CD4-positive, alpha-beta memory T cell (primary cell): ENCODE measurements at regions not wholly inside any gene's neighbourhood (a gene's known extent, or its start where the extent isn't known, plus 50 kb on each side); places are given as distances from the start of the nearest gene placed in this dataset.

Experiments
- CTCF ChIA-PET: fragments of 350-600 bp; sonication (Branson Sonifier 250); formaldehyde crosslinking; loops from one replicate; lab custom pipeline; 2021; ENCODE audit warnings: inconsistent platforms; ENCODE audit not compliant: partially characterized antibody; lab: Charles Lee
- POLR2A ChIA-PET: fragments of 350-600 bp; sonication (Branson Sonifier 250); formaldehyde crosslinking; loops from one replicate; lab custom pipeline; 2021; ENCODE audit not compliant: partially characterized antibody; lab: Charles Lee
- DNase-seq, 5 donors: peaks; one replicate each; pipeline versions ENCODE4 v3.0.0 to v3.0.0-alpha.2; 2020 to 2022; ENCODE audit warnings: mixed read lengths in 1 of 5
- H3K27ac ChIP-seq: one replicate; pipeline ENCODE4 v1.7.0; 2013; ENCODE audit warnings: low read depth, low read length
- H3K27me3 ChIP-seq: 2 replicates; pipeline ENCODE4 v1.7.0; 2013; ENCODE audit warnings: mild to moderate bottlenecking, low read length, moderate library complexity; ENCODE audit not compliant: insufficient read depth
- H3K36me3 ChIP-seq: 2 replicates; pipeline ENCODE4 v1.7.0; 2013; ENCODE audit warnings: mild to moderate bottlenecking, low read length, moderate library complexity; ENCODE audit not compliant: insufficient read depth
- H3K4me1 ChIP-seq: 2 replicates; pipeline ENCODE4 v1.7.0; 2013; ENCODE audit warnings: mild to moderate bottlenecking, low read length, moderate library complexity; ENCODE audit not compliant: insufficient read depth
- H3K4me3 ChIP-seq, 2 donors: one replicate each; pipeline ENCODE4 v1.7.0; 2013; ENCODE audit warnings: low read length in 2 of 2, mild to moderate bottlenecking in 1 of 2
- H3K9me3 ChIP-seq, 2 donors: one replicate each; pipeline ENCODE4 v1.7.0; 2013; ENCODE audit warnings: low read length in 2 of 2, control low read depth in 1 of 2; ENCODE audit not compliant: control insufficient read depth in 1 of 2
- H3K27ac Mint-ChIP-seq, 7 donors: one replicate each; pipeline ENCODE4 v1.8.0; 2020 to 2021; ENCODE audit warnings: mixed read lengths in 7 of 7, mild to moderate bottlenecking in 6 of 7, inconsistent platforms in 3 of 7, moderate library complexity in 3 of 7
- H3K27me3 Mint-ChIP-seq, 2 donors: one replicate each; pipeline ENCODE4 v1.8.0; 2020 to 2021; ENCODE audit warnings: mixed read lengths in 2 of 2
- H3K36me3 Mint-ChIP-seq, 2 donors: one replicate each; pipeline ENCODE4 v1.8.0; 2020 to 2021; ENCODE audit warnings: mixed read lengths in 2 of 2, inconsistent platforms in 1 of 2, mild to moderate bottlenecking in 1 of 2
- H3K4me1 Mint-ChIP-seq, 4 donors: one replicate each; pipeline ENCODE4 v1.8.0; 2020 to 2021; ENCODE audit warnings: mixed read lengths in 4 of 4, mild to moderate bottlenecking in 1 of 4
- H3K4me3 Mint-ChIP-seq, 8 donors: one replicate each; pipeline ENCODE4 v1.8.0; 2020 to 2021; ENCODE audit warnings: mixed read lengths in 8 of 8, mild to moderate bottlenecking in 7 of 8, moderate library complexity in 6 of 8, inconsistent platforms in 3 of 8
- H3K9me3 Mint-ChIP-seq, 8 donors: one replicate each; pipeline ENCODE4 v1.8.0; 2020 to 2021; ENCODE audit warnings: mixed read lengths in 8 of 8, mild to moderate bottlenecking in 5 of 8, inconsistent platforms in 3 of 8, moderate library complexity in 1 of 8
- intact Hi-C: fragments of 100-400 bp; cut with micrococcal nuclease; formaldehyde crosslinking; loops from one replicate; pipeline ENCODE4 v1.15.1; 2023

- DNase-seq, result no peak
- no peaks in the 10 kb centered on the region for H3K36me3 ChIP-seq
- Mint-ChIP-seq H3K4me3 (no peak overlapping the region), H3K27me3 (no peaks in the 10 kb centered on the region), H3K36me3 (no peaks in the 10 kb centered on the region), H3K27ac (no peak overlapping the region), H3K4me1 (no peaks in the 10 kb centered on the region), H3K9me3 (peaks cover 0 to 4% (median 0%) of the 10 kb centered on the region in 8 donors)
- H3K9me3 ChIP-seq, result no peaks in the 10 kb centered on the region
- H3K27me3 ChIP-seq, result no peaks in the 10 kb centered on the region
- no peak overlapping the region for H3K4me3 ChIP-seq
- intact Hi-C loops, result loop anchor here (10.0 kb wide), 1 partner anchor 52 kb away; no protein-coding TSS in a partner anchor
- POLR2A ChIA-PET, result interaction anchor here (0.9 kb wide), 1 partner anchor 23 kb away, joined by 3 read pairs; no protein-coding TSS in a partner anchor
- CTCF ChIA-PET, result no interaction called here
- no peak overlapping the region for H3K27ac ChIP-seq
- H3K4me1 ChIP-seq, result no peaks in the 10 kb centered on the region
Observed at GRCh38 chr9:89766991-89767390, 162.2 kb downstream of the GADD45G start.

- no peak overlapping the region for H3K4me3 ChIP-seq
- Mint-ChIP-seq H3K27me3 (no peaks in the 10 kb centered on the region), H3K4me3 (no peak overlapping the region), H3K27ac (no peak overlapping the region), H3K4me1 (no peaks in the 10 kb centered on the region), H3K9me3 (peaks cover 0 to 4% (median 0%) of the 10 kb centered on the region in 8 donors), H3K36me3 (no peaks in the 10 kb centered on the region)
- ChIA-PET POLR2A (no interaction called here), CTCF (no interaction called here)
- no peaks in the 10 kb centered on the region for H3K4me1 ChIP-seq
- no peak for DNase-seq
- intact Hi-C loops, result loop anchor here (10.0 kb wide), 1 partner anchor 53 kb away; no protein-coding TSS in a partner anchor
- H3K27ac ChIP-seq, result no peak overlapping the region
- H3K27me3 ChIP-seq, result no peaks in the 10 kb centered on the region
- H3K9me3 ChIP-seq, result no peaks in the 10 kb centered on the region
- no peaks in the 10 kb centered on the region for H3K36me3 ChIP-seq
Observed at GRCh38 chr9:89768051-89768450, 163.2 kb downstream of the GADD45G start.

GRCh38 chr9:89768650-89769071 is 163.8 kb downstream of the GADD45G start:
- Mint-ChIP-seq H3K27me3 (no peaks in the 10 kb centered on the region), H3K36me3 (no peaks in the 10 kb centered on the region), H3K4me1 (no peaks in the 10 kb centered on the region), H3K9me3 (peaks cover 0 to 4% (median 0%) of the 10 kb centered on the region in 8 donors), H3K27ac (no peak overlapping the region), H3K4me3 (no peak overlapping the region)
- Histone ChIP-seq H3K9me3 (no peaks in the 10 kb centered on the region), H3K4me1 (no peaks in the 10 kb centered on the region), H3K27ac (no peak overlapping the region), H3K4me3 (no peak overlapping the region), H3K27me3 (no peaks in the 10 kb centered on the region), H3K36me3 (no peaks in the 10 kb centered on the region)
- no peak for DNase-seq
- intact Hi-C loops, result loop anchor here (10.0 kb wide), 1 partner anchor 54 kb away; no protein-coding TSS in a partner anchor
- CTCF ChIA-PET, result no interaction called here
- POLR2A ChIA-PET, result no interaction called here

- Histone ChIP-seq H3K9me3 (no peaks in the 10 kb centered on the region), H3K4me1 (no peaks in the 10 kb centered on the region), H3K4me3 (no peak overlapping the region), H3K27me3 (no peaks in the 10 kb centered on the region), H3K27ac (no peak overlapping the region), H3K36me3 (no peaks in the 10 kb centered on the region)
- Mint-ChIP-seq H3K9me3 (peaks cover 0 to 2% (median 0%) of the 10 kb centered on the region in 8 donors), H3K27me3 (no peaks in the 10 kb centered on the region), H3K4me1 (no peaks in the 10 kb centered on the region), H3K27ac (peak overlapping the region in 1 of 7 donors; percentile 55), H3K4me3 (no peak overlapping the region), H3K36me3 (no peaks in the 10 kb centered on the region)
- no peak for DNase-seq
- CTCF ChIA-PET, result no interaction called here
- intact Hi-C loops, result no loop called here
- POLR2A ChIA-PET, result no interaction called here
Observed at GRCh38 chr9:89770531-89771174, 165.8 kb downstream of the GADD45G start.

GRCh38 chr9:89771205-89771604 is 166.4 kb downstream of the GADD45G start:
- no peaks in the 10 kb centered on the region for H3K36me3 ChIP-seq
- no peak overlapping the region for H3K27ac ChIP-seq
- no peaks in the 10 kb centered on the region for H3K27me3 ChIP-seq
- Mint-ChIP-seq H3K4me3 (no peak overlapping the region), H3K36me3 (no peaks in the 10 kb centered on the region), H3K27ac (peak overlapping the region in 2 of 7 donors; percentile 4 to 55), H3K9me3 (peaks cover 0 to 2% (median 0%) of the 10 kb centered on the region in 8 donors), H3K4me1 (no peaks in the 10 kb centered on the region), H3K27me3 (no peaks in the 10 kb centered on the region)
- no peaks in the 10 kb centered on the region for H3K4me1 ChIP-seq
- intact Hi-C loops, result no loop called here
- DNase-seq, result no peak
- H3K9me3 ChIP-seq, result no peaks in the 10 kb centered on the region
- CTCF ChIA-PET, result no interaction called here
- no peak overlapping the region for H3K4me3 ChIP-seq
- POLR2A ChIA-PET, result no interaction called here

GRCh38 chr9:89773170-89773569 is 168.4 kb downstream of the GADD45G start:
- Histone ChIP-seq H3K27me3 (no peaks in the 10 kb centered on the region), H3K4me1 (no peaks in the 10 kb centered on the region), H3K27ac (no peak overlapping the region), H3K36me3 (no peaks in the 10 kb centered on the region), H3K9me3 (no peaks in the 10 kb centered on the region), H3K4me3 (no peak overlapping the region)
- H3K4me3 Mint-ChIP-seq, result no peak overlapping the region
- ChIA-PET POLR2A (no interaction called here), CTCF (no interaction called here)
- H3K9me3 Mint-ChIP-seq, result peaks cover 0 to 1% (median 0%) of the 10 kb centered on the region in 8 donors
- no peak overlapping the region for H3K27ac Mint-ChIP-seq
- H3K4me1 Mint-ChIP-seq, result peaks cover 0 to 2% (median 0%) of the 10 kb centered on the region in 4 donors
- intact Hi-C loops, result no loop called here
- no peaks in the 10 kb centered on the region for H3K36me3 Mint-ChIP-seq
- no peak for DNase-seq
- H3K27me3 Mint-ChIP-seq, result peaks cover 0 to 1% of the 10 kb centered on the region in 2 donors

- no peaks in the 10 kb centered on the region for H3K9me3 Mint-ChIP-seq
- POLR2A ChIA-PET, result interaction anchor here (1.0 kb wide), 1 partner anchor 15 kb away, joined by 3 read pairs; no protein-coding TSS in a partner anchor
Observed at GRCh38 chr9:89774858-89775370, 170.1 kb downstream of the GADD45G start.

More at GRCh38 chr9:89774858-89775370, 170.1 kb downstream of the GADD45G start:
- no peak overlapping the region for H3K27ac ChIP-seq
- H3K9me3 ChIP-seq, result no peaks in the 10 kb centered on the region
- no peaks in the 10 kb centered on the region for H3K27me3 ChIP-seq
- H3K4me3 ChIP-seq, result no peak overlapping the region
- Mint-ChIP-seq H3K27ac (no peak overlapping the region), H3K4me3 (no peak overlapping the region), H3K4me1 (peaks cover 0 to 2% (median 0%) of the 10 kb centered on the region in 4 donors), H3K36me3 (no peaks in the 10 kb centered on the region), H3K27me3 (peaks cover 0 to 1% of the 10 kb centered on the region in 2 donors)
- H3K4me1 ChIP-seq, result no peaks in the 10 kb centered on the region
- intact Hi-C loops, result no loop called here
- CTCF ChIA-PET, result no interaction called here
- DNase-seq, result no peak
- H3K36me3 ChIP-seq, result no peaks in the 10 kb centered on the region
